GM12874 (cell line): ENCODE measurements at regions not wholly inside any gene's neighbourhood (a gene's known extent, or its start where the extent isn't known, plus 50 kb on each side); places are given as distances from the start of the nearest gene placed in this dataset.

Experiments used
- CTCF ChIP-seq: IDR thresholded peaks from 2 replicates; pipeline ENCODE4 v1.5.1; 2011; ENCODE audit warnings: low read depth, mild to moderate bottlenecking, control low read depth, low read length, moderate library complexity; ENCODE audit not compliant: insufficient read depth

- no peak for TF ChIP-seq CTCF
Measured at GRCh38 chr22:48658246-48658645, 1169.4 kb downstream of the BRD1 start.

GRCh38 chr22:48654492-48654891 lies 1173.2 kb downstream of the BRD1 start:
- TF ChIP-seq CTCF: no peak

GRCh38 chr22:48653929-48654328 lies 1173.7 kb downstream of the BRD1 start:
- TF ChIP-seq CTCF: no peak

- no peak for TF ChIP-seq CTCF
Measured at GRCh38 chr22:48653306-48653705, 1174.4 kb downstream of the BRD1 start.

GRCh38 chr22:48652796-48653195 lies 1174.9 kb downstream of the BRD1 start:
- no peak for TF ChIP-seq CTCF

- TF ChIP-seq CTCF: no peak
Measured at GRCh38 chr22:48651981-48652538, 1175.6 kb downstream of the BRD1 start.

GRCh38 chr22:48651036-48651890 lies 1176.4 kb downstream of the BRD1 start:
- no peak for TF ChIP-seq CTCF
